IMR-90 (cell line): ENCODE measurements at regions not wholly inside any gene's neighbourhood (a gene's known extent, or its start where the extent isn't known, plus 50 kb on each side); places are given as distances from the start of the nearest gene placed in this dataset.

Experiments
- ATAC-seq: fragments of 200-7000 bp; cut with Tn5 transposase; 2 replicates; pipeline ENCODE4 v1.9.1; 2020; ENCODE audit warnings: low read depth, mild to moderate bottlenecking, moderate library complexity
- BruUV-seq: library from RNA; stranded (reverse); fragments of 400-500 nt; replicated peaks from 2 replicates; lab custom pipeline; 2021; lab: Mats Ljungman, UMichigan
- CTCF ChIA-PET: fragments of 300-600 bp; formaldehyde crosslinking; extraction: SDS; loops from one replicate; lab custom pipeline; 2021; ENCODE audit warnings: antibody characterized with exemption; lab: Yijun Ruan, JAX
- POLR2A ChIA-PET: fragments of 300-600 bp; sonication (Branson Sonifier 250); formaldehyde crosslinking; loops from one replicate; lab custom pipeline; 2022; ENCODE audit warnings: antibody characterized with exemption; ENCODE audit not compliant: unreplicated experiment; lab: Charles Lee
- DNase-seq: peaks from one replicate; pipeline ENCODE4 v3.0.0; 2013
- H2AFZ ChIP-seq: replicated peaks from 2 replicates; pipeline ENCODE3; 2013; ENCODE audit warnings: low read length, mild to moderate bottlenecking; ENCODE audit not compliant: poor library complexity
- H2AK5ac ChIP-seq: 2 replicates; pipeline ENCODE4 v1.6.1; 2013; ENCODE audit warnings: low read depth, low read length, inconsistent platforms
- H2AK9ac ChIP-seq: replicated peaks from 2 replicates; pipeline ENCODE3; 2013; ENCODE audit warnings: mild to moderate bottlenecking, low read depth, low read length, moderate library complexity; ENCODE audit not compliant: poor library complexity
- H2BK120ac ChIP-seq: 2 replicates; pipeline ENCODE4 v1.6.1; 2013; ENCODE audit warnings: low read depth, low read length, inconsistent platforms
- H2BK15ac ChIP-seq: 3 replicates; pipeline ENCODE4 v1.6.1; 2013; ENCODE audit warnings: low read depth, low read length, inconsistent platforms
- H2BK20ac ChIP-seq: 2 replicates; pipeline ENCODE4 v1.6.1; 2013; ENCODE audit warnings: low read depth, mild to moderate bottlenecking, inconsistent platforms, low read length, moderate library complexity
- H2BK5ac ChIP-seq: 2 replicates; pipeline ENCODE4 v1.6.1; 2013; ENCODE audit warnings: mild to moderate bottlenecking, low read depth, low read length, inconsistent platforms; ENCODE audit not compliant: poor library complexity, severe bottlenecking
- H3K14ac ChIP-seq: replicated peaks from 2 replicates; pipeline ENCODE4 v1.6.1; 2013; ENCODE audit warnings: low read depth, low read length, inconsistent platforms
- H3K18ac ChIP-seq: 2 replicates; pipeline ENCODE4 v1.6.1; 2013; ENCODE audit warnings: low read depth, low read length, control low read depth
- H3K23ac ChIP-seq: 2 replicates; pipeline ENCODE4 v1.6.1; 2013; ENCODE audit warnings: low read depth, low read length, inconsistent platforms
- H3K27ac ChIP-seq: 2 replicates; pipeline ENCODE4 v1.5.1; 2013; ENCODE audit warnings: mild to moderate bottlenecking, control low read depth, low read length; ENCODE audit not compliant: insufficient read depth
- H3K27me3 ChIP-seq: 2 replicates; pipeline ENCODE4 v1.6.1; 2013; ENCODE audit warnings: low read length; ENCODE audit not compliant: control insufficient read depth, insufficient read depth
- H3K36me3 ChIP-seq: 2 replicates; pipeline ENCODE4 v1.6.1; 2013; ENCODE audit warnings: low read length, mixed read lengths; ENCODE audit not compliant: control insufficient read depth, insufficient read depth
- H3K4ac ChIP-seq: 2 replicates; pipeline ENCODE4 v1.6.1; 2013; ENCODE audit warnings: low read depth, low read length, inconsistent platforms
- H3K4me1 ChIP-seq: 2 replicates; pipeline ENCODE4 v1.6.1; 2013; ENCODE audit warnings: low read length, mixed read lengths; ENCODE audit not compliant: control insufficient read depth, insufficient read depth
- H3K4me2 ChIP-seq: 2 replicates; pipeline ENCODE4 v1.6.1; 2013; ENCODE audit warnings: low read depth, mild to moderate bottlenecking, control low read depth, low read length, moderate library complexity
- H3K4me3 ChIP-seq: 2 replicates; pipeline ENCODE4 v1.5.1; 2013; ENCODE audit warnings: low read depth, mild to moderate bottlenecking, control low read depth, low read length, moderate library complexity; ENCODE audit not compliant: insufficient read depth
- H3K56ac ChIP-seq: 2 replicates; pipeline ENCODE4 v1.6.1; 2013; ENCODE audit warnings: low read length, inconsistent platforms; ENCODE audit not compliant: insufficient read depth; ENCODE audit errors: extremely low read depth
- H3K79me1 ChIP-seq, 2 experiments: 2 replicates each; pipeline ENCODE4 v1.6.1; 2013; ENCODE audit warnings: low read length in 2 of 2, inconsistent platforms in 1 of 2, low read depth in 1 of 2
- H3K9ac ChIP-seq: 2 replicates; pipeline ENCODE4 v1.6.1; 2013; ENCODE audit warnings: low read depth, low read length, control low read depth
- H3K9me1 ChIP-seq: 2 replicates; pipeline ENCODE4 v1.6.1; 2013; ENCODE audit warnings: low read length, inconsistent platforms; ENCODE audit not compliant: insufficient read depth
- H3K9me3 ChIP-seq: 2 replicates; pipeline ENCODE4 v1.6.1; 2013; ENCODE audit warnings: low read length; ENCODE audit not compliant: control insufficient read depth, insufficient read depth
- H4K20me1 ChIP-seq: 2 replicates; pipeline ENCODE4 v1.6.1; 2013; ENCODE audit warnings: low read length, inconsistent platforms; ENCODE audit not compliant: insufficient read depth
- H4K5ac ChIP-seq: 2 replicates; pipeline ENCODE4 v1.6.1; 2013; ENCODE audit warnings: mild to moderate bottlenecking, low read depth, low read length, control low read depth
- H4K8ac ChIP-seq, 2 experiments: 2 replicates each; pipeline ENCODE4 v1.6.1; 2013; ENCODE audit warnings: low read depth in 2 of 2, low read length in 2 of 2, control low read depth in 1 of 2, inconsistent platforms in 1 of 2
- H4K91ac ChIP-seq: 2 replicates; pipeline ENCODE4 v1.6.1; 2013; ENCODE audit warnings: low read depth, low read length, inconsistent platforms; ENCODE audit not compliant: insufficient read depth
- BHLHE40 ChIP-seq: fragments of 150-350 bp; IDR thresholded peaks from 2 replicates; pipeline ENCODE4 v1.6.1; 2016; ENCODE audit warnings: mild to moderate bottlenecking, low read depth, low read length
- FOS ChIP-seq: fragments of 150-350 bp; IDR thresholded peaks from 2 replicates; pipeline ENCODE4 v1.6.1; 2016; ENCODE audit warnings: low read depth, low read length
- MAFK ChIP-seq: IDR thresholded peaks from 2 replicates; pipeline ENCODE4 v1.6.1; 2012; ENCODE audit warnings: low read depth, low read length, improper control_type of control experiment
- MXI1 ChIP-seq: IDR thresholded peaks from 2 replicates; pipeline ENCODE4 v1.6.1; 2012; ENCODE audit warnings: low read depth, mild to moderate bottlenecking, low read length, moderate library complexity, borderline replicate concordance
- WGBS, 2 experiments: methylation state at CpG; one replicate each; pipeline versions ENCODE4 v1.1.5 to v1.1.7; 2013; ENCODE audit warnings: missing lambda C conversion rate in 2 of 2; ENCODE audit not compliant: insufficient read length in 1 of 2; ENCODE audit errors: extremely low coverage in 2 of 2; 5-methylcytosine and 5-hydroxymethylcytosine counted together
- dilution Hi-C: fragments of 300-500 bp; cut with HindIII; formaldehyde crosslinking; loops from one replicate; pipeline ENCODE4 v1.14.3; 2018; ENCODE audit warnings: low sequenced_read_pairs; ENCODE audit not compliant: unreplicated experiment
- in situ Hi-C: fragments of 300-500 bp; cut with MboI; formaldehyde crosslinking; loops from 3 replicates; pipeline ENCODE4 v1.14.3; 2019; ENCODE audit warnings: low sequenced_read_pairs, inconsistent platforms, mixed read lengths
- intact Hi-C: fragments of 100-400 bp; cut with micrococcal nuclease; formaldehyde crosslinking; loops from 2 replicates; pipeline ENCODE4 v1.10.0; 2022
- TF ChIP-seq, protein P1 (sequence below): conservative IDR thresholded peaks from 2 replicates; pipeline ENCODE4 v1.5.1; 2012; ENCODE audit warnings: mild to moderate bottlenecking, low read depth, low read length, improper control_type of control experiment

- in situ Hi-C loops = no loop called here
- CTCF ChIA-PET = no interaction called here
- no peak for DNase-seq
These were observed 211.1 kb upstream of the WSB1 start for GRCh38 chr17:27082775-27083154.

More at GRCh38 chr17:27082775-27083154, 211.1 kb upstream of the WSB1 start:
- Histone ChIP-seq H3K9ac (no peak overlapping the region), H3K18ac (no peak overlapping the region), H4K91ac (no peak overlapping the region), H3K14ac (no peak overlapping the region), H3K4me2 (no peak overlapping the region), H2BK120ac (no peak overlapping the region), H4K20me1 (no peaks in the 10 kb centered on the region), H2BK20ac (no peak overlapping the region), H3K36me3 (no peaks in the 10 kb centered on the region), H2BK15ac (no peak overlapping the region), H3K4me1 (no peaks in the 10 kb centered on the region), H3K9me3 (peaks cover 9% of the 10 kb centered on the region; the same call in 1 of the 2 replicates), H2AFZ (no peak overlapping the region), H3K27ac (no peak overlapping the region), H3K23ac (no peak overlapping the region), H2AK5ac (no peak overlapping the region), H3K4me3 (no peak overlapping the region), H3K9me1 (no peaks in the 10 kb centered on the region), H3K79me1 (no peaks in the 10 kb centered on the region), H2BK5ac (no peak overlapping the region), H3K27me3 (no peaks in the 10 kb centered on the region), H3K56ac (no peak overlapping the region), H3K4ac (no peak overlapping the region), H4K8ac (no peak overlapping the region), H4K5ac (no peak overlapping the region), H2AK9ac (no peak overlapping the region)
- no TSS peak for BruUV-seq
- WGBS, 2 experiments = 70% methylated on average over 4 of the region's 6 CpGs; no CpG with 5 or more reads in 1 of the 2 experiments
- intact Hi-C loops (no loop called here), dilution Hi-C loops (no loop called here)
- POLR2A ChIA-PET = no interaction called here
- no peak for TF ChIP-seq MXI1
- TF ChIP-seq BHLHE40 = no peak
- TF ChIP-seq FOS = no peak
- TF ChIP-seq, protein P1, sequence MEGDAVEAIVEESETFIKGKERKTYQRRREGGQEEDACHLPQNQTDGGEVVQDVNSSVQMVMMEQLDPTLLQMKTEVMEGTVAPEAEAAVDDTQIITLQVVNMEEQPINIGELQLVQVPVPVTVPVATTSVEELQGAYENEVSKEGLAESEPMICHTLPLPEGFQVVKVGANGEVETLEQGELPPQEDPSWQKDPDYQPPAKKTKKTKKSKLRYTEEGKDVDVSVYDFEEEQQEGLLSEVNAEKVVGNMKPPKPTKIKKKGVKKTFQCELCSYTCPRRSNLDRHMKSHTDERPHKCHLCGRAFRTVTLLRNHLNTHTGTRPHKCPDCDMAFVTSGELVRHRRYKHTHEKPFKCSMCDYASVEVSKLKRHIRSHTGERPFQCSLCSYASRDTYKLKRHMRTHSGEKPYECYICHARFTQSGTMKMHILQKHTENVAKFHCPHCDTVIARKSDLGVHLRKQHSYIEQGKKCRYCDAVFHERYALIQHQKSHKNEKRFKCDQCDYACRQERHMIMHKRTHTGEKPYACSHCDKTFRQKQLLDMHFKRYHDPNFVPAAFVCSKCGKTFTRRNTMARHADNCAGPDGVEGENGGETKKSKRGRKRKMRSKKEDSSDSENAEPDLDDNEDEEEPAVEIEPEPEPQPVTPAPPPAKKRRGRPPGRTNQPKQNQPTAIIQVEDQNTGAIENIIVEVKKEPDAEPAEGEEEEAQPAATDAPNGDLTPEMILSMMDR = no peak
- no peak for TF ChIP-seq MAFK
- no peak for ATAC-seq
